IPS-18c (cell line): ENCODE measurements at regions not wholly inside any gene's neighbourhood (a gene's known extent, or its start where the extent isn't known, plus 50 kb on each side); places are given as distances from the start of the nearest gene placed in this dataset.

Experiments used
- H3K4me3 ChIP-seq: 2 replicates; pipeline ENCODE4 v1.7.0; 2013; ENCODE audit warnings: low read depth, mild to moderate bottlenecking, low read length, moderate library complexity; ENCODE audit not compliant: insufficient read depth
- H3K9me3 ChIP-seq: one replicate; pipeline ENCODE4 v1.6.1; 2013; ENCODE audit warnings: mild to moderate bottlenecking, low read length, moderate library complexity; ENCODE audit not compliant: control insufficient read depth, insufficient read depth

DNA sequence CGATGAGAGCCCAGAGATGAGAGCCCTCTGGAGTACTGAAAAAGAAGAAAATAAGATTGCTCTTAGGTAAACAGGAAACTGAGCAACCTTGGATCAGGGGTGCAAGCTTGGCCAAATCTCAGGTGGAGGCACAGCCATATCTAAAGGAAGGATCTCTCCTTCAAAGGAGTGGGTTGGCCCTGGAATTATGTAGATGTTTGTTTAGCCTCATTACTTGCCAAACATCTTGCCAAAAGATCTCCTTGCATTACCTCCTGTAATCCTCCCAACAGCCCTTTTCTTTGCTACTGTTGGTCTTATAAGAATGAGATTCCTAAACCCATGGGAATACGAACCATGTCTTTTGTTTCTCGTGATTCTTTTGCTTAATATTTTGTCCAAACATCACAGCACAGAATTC, 332.6 kb upstream of the NCKAP5 start:
- no peaks in the 10 kb centered on the region for H3K9me3 ChIP-seq
- no peak overlapping the region for H3K4me3 ChIP-seq

DNA sequence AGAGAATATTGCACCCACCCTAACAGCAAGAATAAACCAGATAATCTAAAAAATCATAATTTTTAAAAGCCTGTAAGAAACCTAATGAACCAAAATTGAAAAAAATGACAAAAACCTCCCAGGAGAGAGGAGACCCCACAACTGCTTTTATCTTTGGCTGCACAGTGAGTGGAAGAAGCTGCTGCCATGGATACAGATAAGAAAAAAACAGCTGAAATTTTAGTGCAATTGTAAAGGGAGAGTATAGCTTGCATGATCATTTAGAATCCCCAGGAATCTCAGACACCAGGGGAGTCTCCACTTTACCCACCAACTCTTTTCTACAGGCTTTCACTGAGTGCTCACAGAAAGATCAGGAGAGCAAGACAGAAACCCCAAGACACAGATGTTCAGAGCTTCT, 338.1 kb upstream of the NCKAP5 start:
- no peak overlapping the region for H3K4me3 ChIP-seq

DNA sequence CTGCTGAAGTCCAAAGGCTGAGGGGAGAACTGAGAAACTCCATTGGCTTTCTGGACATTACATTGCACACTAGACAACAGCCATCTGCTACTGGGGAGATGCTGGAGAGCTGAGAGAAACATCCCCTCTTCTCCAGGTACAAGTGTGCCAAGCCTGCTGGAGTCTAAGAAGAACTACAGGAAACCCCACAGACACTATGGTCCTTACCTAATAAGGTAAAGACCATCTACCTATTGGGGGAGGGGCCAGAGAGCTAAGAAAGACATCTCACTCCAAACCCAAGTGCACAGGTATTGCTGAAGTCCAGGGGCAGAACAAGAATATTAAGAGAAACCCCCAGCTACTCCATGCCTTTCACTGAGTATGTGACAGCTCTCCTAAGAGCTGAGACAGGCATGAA, 338.7 kb upstream of the NCKAP5 start:
- no peak overlapping the region for H3K4me3 ChIP-seq
- H3K9me3 ChIP-seq = no peaks in the 10 kb centered on the region

More for the DNA sequence above, 338.1 kb upstream of the NCKAP5 start:
- no peaks in the 10 kb centered on the region for H3K9me3 ChIP-seq

DNA sequence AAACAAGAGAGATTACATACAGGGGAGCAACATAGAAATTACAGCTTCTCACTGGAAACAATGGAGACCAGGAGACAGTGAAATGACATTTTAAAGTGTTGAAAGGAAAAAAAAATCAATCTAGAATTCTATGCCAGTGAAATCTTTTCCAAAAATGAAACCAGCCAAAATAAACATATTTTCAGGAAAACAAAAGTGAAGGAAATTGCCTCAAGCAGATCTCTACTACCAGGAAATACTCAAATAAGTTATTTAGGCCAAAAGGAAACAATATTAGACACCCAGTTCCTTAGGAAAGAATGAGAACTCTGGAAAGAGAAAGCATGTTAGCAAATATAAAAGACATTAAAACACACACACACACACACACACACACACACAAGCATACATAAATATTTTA, 339.9 kb upstream of the NCKAP5 start:
- no peaks in the 10 kb centered on the region for H3K9me3 ChIP-seq
- H3K4me3 ChIP-seq = no peak overlapping the region

DNA sequence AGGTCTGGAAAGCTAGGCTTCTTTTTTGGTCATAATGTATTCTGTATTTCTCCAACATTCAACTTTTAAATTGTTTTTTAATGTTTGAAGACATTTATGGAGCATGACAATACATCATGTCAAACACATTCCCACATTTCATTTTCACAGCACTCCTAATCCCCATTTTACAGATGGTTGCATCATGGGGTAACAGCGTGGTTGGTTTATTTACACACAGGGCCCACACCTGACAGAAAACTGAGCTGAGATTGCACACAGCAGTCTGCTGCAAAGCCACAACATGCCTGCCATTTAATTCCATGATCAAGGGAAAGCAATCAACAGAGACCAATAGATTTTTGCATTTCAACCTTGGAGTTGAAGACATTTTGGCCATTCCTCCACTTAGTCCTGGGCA, 335.7 kb upstream of the MGAT5 start:
- no peak overlapping the region for H3K4me3 ChIP-seq
- no peaks in the 10 kb centered on the region for H3K9me3 ChIP-seq

DNA sequence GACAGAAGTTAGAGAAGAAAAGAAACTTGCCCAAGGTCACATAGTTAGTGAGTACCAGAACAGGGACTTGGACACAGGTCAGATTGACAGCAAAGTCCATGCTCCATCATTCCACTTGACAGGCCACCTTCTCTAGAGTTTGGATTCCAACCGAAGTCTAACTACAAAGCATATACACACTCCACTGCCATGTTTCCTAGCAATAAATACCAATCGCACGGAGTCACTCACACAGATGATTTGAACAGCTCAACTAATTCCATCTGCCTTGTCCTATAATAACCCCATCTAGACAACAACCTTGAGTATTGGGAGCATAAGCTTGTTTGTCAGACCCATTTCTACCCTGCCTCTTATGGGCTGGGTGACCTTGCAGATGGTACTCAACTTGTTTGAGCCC, 334.6 kb upstream of the MGAT5 start:
- no peak overlapping the region for H3K4me3 ChIP-seq
- no peaks in the 10 kb centered on the region for H3K9me3 ChIP-seq

DNA sequence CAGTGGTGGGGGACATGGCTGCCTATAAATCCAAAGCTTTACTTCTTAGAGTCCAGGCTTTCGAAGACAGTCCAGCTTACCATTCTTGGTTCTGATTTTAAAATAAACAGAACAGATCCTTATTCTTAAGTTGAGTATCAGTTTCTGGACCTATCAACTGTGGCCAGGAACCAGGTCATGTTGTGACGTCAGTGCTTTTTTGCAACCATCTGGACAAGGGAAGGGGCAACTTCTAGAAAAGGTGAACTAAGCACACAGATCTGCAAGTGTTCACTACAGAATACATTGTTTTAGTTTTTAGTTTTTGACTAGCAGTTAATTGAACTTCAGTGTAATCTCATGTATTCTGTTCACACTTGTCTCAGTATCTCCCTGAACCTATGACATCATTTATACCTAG, 326.0 kb upstream of the MGAT5 start:
- H3K4me3 ChIP-seq = no peak overlapping the region
- no peaks in the 10 kb centered on the region for H3K9me3 ChIP-seq

DNA sequence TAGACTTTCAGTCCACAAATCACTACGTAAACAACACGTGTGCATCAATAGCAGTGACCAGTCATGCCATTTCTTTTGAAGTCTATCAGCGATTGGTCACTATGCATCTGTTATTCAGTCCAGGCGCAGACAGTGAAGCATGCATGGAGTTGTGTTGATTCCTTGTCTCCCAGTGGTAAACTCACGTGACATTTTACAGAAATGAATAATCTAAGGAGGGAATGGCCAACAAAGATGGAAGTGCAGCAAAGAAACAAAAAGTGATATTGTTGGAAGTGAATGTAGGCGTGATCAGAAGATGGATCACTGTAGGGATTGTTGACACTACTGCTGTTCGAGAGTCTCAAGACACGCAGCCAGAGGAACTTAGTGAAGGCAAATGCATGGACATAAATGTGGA, 317.8 kb upstream of the MGAT5 start:
- H3K9me3 ChIP-seq = no peaks in the 10 kb centered on the region
- H3K4me3 ChIP-seq = no peak overlapping the region

DNA sequence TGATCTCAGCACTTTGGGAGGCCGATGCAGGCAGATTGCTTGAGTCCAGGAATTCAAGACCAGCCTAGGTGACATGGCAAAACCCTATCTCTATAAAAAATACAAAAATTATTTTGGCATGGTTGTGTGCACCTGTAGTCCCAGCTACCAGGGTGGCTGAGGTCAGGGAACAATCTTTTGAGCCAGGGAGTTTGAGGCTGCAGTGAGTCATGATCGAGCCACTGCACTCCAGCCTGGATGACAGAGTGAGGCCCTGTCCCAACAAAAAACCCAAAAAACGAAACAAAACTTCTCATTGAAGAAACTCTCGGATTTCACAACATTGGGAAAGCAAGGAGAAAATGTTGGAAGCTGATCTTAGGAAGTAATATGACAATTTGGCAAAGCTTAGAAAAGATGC, 317.3 kb upstream of the MGAT5 start:
- no peaks in the 10 kb centered on the region for H3K9me3 ChIP-seq

DNA sequence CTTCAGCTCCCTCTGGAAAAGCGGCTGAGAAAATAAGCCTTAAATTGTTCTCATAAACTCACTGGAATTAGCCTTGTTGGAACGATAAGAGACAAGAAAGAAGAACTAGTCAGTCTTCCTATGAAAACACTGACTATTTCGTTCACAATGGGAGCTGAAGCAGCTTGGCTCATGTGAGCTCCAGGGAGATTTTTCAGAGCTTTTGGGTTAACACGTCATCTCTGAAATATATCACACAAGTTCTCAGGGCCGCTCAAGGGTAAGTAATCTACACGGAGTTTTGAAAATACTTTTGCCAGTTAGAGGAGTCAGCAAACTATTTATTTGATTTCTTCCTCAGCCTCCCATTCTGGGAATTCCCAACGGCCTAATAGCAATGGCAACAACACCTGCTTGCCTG, 316.2 kb upstream of the MGAT5 start:
- no peak overlapping the region for H3K4me3 ChIP-seq
- H3K9me3 ChIP-seq = no peaks in the 10 kb centered on the region

More for the DNA sequence above, 317.3 kb upstream of the MGAT5 start:
- no peak overlapping the region for H3K4me3 ChIP-seq

DNA sequence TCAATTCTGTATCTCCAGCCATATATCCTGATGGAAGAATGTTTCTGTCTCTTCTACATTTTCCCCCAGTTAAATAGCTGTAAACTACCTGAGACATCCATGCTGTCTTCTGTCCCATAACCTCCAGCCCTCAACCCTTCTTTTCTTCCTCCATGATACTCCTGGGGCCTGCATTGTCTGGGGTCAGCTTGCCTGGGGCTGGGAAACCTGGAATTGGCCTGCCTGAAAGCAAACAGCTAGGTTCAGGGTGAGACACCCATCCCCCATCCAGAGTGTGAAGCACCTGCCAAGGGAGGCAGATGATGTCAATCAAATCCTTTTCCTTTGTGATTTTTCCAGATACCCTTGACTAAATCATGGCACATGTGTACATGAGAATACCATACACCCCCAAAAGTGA, 313.7 kb upstream of the MGAT5 start:
- Histone ChIP-seq H3K9me3 (no peaks in the 10 kb centered on the region), H3K4me3 (no peak overlapping the region)

DNA sequence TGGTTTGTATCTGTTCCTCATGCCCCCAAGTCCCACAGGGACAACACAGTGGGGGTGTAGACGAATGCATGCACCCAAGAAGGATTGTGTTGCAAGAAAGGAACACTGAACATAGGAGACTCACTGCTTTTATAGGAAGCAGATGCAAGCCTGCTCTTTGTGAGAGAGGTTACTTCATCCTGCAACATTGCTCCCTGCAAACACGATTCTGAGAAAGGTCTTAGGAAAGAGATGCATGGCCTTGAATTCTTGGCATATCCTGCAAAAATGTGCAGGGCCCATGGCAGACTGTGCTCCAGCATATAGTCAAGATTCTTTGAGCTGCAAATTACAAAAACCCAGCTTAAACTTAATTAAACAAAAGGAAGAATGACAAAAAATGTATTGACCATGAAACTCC, 312.2 kb upstream of the MGAT5 start:
- no peaks in the 10 kb centered on the region for H3K9me3 ChIP-seq

DNA sequence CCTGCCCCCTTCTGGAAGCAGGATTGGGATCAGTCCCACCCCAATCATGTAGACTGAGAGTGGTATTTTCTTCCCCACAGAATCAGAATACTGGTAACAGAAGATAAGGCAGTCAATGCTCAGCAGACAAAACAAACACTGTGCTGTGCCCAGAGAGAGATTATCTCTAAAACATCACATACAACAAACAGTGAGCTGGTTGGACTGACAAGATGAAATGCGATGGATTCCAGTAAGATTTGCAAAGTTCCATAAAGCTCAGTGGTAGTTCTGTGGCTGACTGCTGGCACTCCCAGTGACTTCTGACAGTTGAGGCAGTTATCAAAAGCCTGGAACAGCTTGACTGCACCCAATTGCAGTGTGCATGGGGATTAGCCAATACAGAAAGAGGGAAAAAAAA, 311.5 kb upstream of the MGAT5 start:
- no peaks in the 10 kb centered on the region for H3K9me3 ChIP-seq
- no peak overlapping the region for H3K4me3 ChIP-seq

More for the DNA sequence above, 312.2 kb upstream of the MGAT5 start:
- no peak overlapping the region for H3K4me3 ChIP-seq

DNA sequence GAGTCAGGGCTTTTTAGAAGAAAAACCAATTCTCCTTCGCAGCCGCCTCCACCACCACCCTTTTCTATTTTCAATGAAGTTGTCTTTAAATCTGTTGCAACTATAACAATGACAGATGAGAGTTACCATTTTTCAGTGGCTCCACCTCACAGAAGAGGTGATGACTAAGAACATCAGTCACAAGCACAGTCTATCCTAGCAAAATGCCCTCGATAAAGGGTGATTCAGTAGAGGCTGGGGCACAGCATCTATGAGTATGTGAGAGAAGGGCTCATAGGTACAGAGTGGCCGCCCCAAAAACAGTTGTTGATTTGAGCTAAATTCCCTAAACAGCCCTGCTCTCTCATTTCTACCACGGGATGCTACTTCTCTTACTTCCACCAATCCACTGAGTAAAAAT, 310.8 kb upstream of the MGAT5 start:
- no peaks in the 10 kb centered on the region for H3K9me3 ChIP-seq
- H3K4me3 ChIP-seq = no peak overlapping the region

DNA sequence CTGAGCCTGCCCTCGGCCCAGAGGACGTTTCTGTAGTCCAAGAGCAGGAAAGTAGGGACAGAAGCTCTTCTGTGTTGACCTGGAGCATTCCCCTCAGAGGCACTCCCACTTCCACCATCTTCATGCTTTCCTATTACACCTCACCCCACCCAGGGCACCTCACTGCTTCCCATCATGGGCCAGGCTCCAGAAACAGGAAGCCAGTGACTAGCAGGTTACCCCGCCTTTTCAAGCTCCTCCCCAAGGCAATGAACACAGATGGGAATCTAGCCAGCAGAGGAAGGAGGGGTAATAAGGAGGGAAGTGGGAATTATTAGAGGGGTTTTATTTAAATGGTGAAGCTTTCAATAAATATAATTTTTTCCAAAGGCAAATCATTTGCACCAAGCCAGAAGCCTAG, 308.8 kb upstream of the MGAT5 start:
- Histone ChIP-seq H3K9me3 (no peaks in the 10 kb centered on the region), H3K4me3 (no peak overlapping the region)

DNA sequence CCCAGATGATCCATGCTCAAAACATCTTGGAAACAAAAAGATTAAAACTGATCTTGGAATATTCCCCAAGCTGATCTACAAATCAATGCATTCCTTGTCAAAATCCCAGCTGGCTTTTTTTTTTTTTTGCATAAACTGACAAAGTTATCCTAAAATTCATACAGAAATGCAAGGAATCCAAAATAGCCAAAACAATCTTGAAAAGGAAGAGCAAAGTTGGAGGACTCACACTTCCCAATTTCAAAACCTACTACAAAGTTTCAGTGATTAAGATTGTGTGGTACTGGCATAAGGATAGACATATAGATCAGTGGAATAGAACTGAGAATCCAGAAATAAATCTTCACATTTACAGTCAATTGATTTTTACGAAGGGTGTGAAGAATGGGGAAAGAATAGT, 306.8 kb upstream of the MGAT5 start:
- no peaks in the 10 kb centered on the region for H3K9me3 ChIP-seq

DNA sequence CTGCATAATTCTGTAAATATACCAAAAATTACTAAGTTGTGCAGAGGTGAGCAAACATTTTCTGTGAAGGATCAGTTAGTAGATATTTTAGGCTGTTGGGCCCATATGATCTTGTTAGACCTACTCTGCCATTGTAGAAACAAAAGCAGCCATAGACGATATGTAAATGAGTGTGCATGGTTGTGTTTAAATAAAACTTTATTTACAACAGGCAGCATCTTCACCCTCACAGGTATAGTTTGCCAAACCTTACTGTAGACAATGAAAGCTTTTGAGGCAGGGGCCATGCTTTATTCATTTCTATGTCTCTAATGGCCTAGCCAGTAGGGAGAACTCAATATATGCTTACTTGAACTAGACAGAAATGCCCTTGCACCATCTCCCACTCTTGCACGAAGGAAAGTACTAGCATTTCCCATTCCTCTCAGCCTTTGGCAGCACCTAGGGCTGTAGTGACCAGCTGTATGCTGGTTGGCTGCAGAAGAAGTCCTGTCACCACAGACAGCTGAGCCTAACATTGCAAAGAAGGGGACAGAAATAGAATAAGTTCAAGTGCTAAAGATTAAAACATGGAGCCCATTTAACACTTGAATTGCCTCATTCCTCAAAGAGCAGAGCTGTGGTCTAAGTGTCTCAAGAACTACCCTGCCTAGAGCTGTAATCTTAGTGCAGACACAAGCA, 305.1 kb upstream of the MGAT5 start:
- Histone ChIP-seq H3K4me3 (no peak overlapping the region), H3K9me3 (peaks cover 3% of the 10 kb centered on the region)

More for the DNA sequence above, 306.8 kb upstream of the MGAT5 start:
- no peak overlapping the region for H3K4me3 ChIP-seq

DNA sequence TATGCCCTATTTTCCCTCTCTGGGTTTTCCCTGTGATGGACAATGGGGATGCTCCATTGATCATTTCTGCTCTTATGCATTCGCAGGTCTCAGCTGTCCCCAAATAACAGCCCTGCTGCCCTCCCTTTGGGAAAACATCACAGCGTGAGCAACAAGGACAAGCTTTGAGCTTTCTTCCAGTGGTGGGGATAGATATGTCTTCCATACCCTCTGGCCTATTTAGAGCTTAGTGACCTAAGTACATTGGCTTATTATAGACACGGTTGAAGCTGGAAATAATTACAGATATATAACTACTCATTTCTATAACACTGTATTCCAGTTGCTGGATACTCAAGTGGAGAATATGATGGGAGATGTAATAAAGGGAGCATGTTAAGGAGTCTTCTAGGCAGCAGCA, 304.3 kb upstream of the MGAT5 start:
- no peak overlapping the region for H3K4me3 ChIP-seq
- peaks cover 4% of the 10 kb centered on the region for H3K9me3 ChIP-seq

DNA sequence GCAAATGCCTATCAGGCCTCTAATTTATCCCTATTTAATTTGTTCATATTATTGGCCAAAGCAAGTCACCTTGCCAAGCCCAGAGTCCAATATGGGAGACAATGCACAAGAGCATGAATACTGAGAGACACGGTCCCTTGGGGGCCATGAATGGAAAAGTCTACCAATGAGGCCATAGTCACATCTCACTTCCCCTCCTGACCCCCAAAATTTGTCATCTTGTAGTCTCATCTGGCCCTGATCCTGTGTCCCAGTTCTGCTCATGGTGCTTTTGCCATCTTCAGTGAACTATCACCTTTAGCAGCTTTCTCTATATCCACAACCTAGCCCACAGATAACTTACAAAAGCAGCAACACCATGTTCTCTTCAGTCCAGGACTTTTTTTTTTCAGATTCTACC, 302.7 kb upstream of the MGAT5 start:
- H3K4me3 ChIP-seq = no peak overlapping the region
- peaks cover 4% of the 10 kb centered on the region for H3K9me3 ChIP-seq
